HG03558 (cell line): ENCODE measurements at regions not wholly inside any gene's neighbourhood (a gene's known extent, or its start where the extent isn't known, plus 50 kb on each side); places are given as distances from the start of the nearest gene placed in this dataset.
"Not testable (repeated sequence)": the region's sequence is repeated elsewhere in the genome, so short reads cannot be mapped to it uniquely, and the experiment has no call there.

Experiments
- ATAC-seq: cut with Tn5 transposase; IDR thresholded peaks from one replicate; pipeline ENCODE4 v1.9.1; 2021; ENCODE audit warnings: moderate number of reproducible peaks; ENCODE audit not compliant: unreplicated experiment; ENCODE audit errors: extremely low read depth

GRCh38 chr3:106957029-106957428 lies 420.2 kb upstream of the CCDC54 start:
- ATAC-seq = no peak

- ATAC-seq = no peak
These were observed 414.2 kb upstream of the CCDC54 start for GRCh38 chr3:106962993-106963392.

- no peak for ATAC-seq
These were observed 413.8 kb upstream of the CCDC54 start for GRCh38 chr3:106963442-106963841.

GRCh38 chr3:106965307-106965706 lies 411.9 kb upstream of the CCDC54 start:
- ATAC-seq = no peak

DNA sequence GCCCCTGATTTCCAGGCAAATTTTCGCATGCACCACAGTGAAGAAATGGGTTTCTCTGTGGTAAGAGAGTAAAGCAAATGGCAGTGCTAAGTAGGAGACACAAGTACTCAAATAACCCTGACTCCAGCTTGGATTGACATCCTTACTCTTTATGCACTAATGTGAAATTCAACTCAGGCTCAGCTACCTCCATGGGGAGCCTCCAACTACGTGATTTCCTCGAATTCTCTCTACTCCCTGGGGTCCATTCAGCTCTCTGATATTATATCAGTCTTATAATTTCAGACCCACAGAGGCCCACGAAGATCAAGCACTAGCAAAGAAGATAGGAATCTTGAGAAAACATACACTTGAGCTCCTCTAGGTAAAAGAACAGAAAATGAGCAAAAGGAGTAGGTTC lies 407.6 kb upstream of the CCDC54 start:
- no peak for ATAC-seq

DNA sequence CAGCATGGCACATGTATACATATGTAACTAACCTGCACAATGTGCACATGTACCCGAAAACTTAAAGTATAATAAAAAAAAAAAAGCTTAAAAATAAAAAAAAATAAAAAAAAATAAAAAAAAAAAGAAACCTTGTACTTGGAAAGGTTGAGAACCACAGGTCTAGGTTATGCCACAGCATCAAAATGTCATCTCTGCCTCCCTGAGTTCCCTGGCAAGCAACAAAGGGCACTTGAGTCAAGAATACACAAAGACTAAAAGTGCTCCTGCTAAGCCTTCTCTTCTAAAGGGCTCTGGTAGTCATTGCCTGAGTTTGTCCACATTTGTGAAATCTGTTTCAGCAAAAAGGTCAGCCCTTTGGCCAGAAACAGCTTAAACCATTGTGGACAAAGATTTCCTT lies 395.8 kb upstream of the CCDC54 start:
- ATAC-seq = no peak

DNA sequence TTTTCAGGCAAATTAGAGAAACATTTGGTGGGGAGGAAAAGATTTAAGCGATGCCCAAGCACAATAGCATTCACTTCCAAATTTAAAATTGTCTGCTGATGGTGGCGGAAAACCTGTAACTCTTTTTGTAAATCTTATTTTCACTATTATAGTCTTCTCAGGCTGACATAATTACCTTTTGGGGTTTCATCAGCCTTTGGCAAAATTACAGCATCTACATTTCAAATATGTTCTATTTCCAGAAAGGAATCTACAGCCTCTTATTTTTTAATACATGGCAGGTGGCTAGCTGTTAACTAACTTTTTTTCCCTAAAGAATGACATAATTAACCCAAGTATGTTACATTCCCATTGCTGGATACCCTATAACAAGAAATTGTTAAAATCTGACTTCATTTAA lies 391.5 kb upstream of the CCDC54 start:
- ATAC-seq = no peak

- peak; percentile 41 for ATAC-seq
These were observed 378.2 kb upstream of the CCDC54 start for GRCh38 chr3:106998841-106999682.

DNA sequence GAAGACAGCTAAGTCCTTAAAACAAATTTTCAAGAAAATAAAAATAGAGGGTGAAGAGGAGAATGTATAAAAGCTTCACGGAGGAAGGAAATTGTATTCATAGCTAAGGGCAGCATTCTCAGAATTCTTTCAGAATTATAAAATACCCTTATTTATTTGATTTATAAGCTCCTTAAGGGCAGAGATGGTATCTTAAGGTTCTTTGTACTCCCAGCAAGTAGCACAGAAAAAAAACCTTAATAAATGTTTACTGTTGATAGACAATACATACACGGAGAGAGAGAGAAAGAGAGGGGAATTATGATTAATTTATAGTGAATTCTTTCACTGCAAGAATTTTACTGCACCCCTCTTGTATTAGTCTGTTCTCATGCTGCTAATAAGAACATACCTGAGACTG lies 375.6 kb upstream of the CCDC54 start:
- no peak for ATAC-seq

DNA sequence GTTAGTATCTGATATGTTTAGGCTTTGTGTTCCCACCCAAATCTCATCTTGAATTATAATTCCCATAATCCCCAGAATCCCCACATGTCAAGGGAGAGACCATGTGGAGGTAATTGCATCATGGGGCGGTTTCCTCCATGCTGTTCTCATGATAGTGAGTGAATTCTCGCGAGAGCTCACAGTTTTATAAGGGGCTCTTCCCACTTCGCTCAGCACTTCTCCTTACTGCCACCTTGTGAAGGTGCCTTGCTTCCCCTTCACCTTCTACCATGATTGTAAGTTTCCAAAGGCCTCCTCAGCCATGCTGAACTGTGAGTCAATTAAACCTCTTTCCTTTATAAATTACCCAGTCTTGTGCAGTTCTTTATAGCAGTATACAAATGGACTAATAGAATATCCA lies 371.9 kb upstream of the CCDC54 start:
- not testable (repeated sequence) for ATAC-seq

GRCh38 chr3:107008213-107008612 lies 369.0 kb upstream of the CCDC54 start:
- ATAC-seq = no peak

GRCh38 chr3:107013641-107014040 lies 363.6 kb upstream of the CCDC54 start:
- no peak for ATAC-seq

DNA sequence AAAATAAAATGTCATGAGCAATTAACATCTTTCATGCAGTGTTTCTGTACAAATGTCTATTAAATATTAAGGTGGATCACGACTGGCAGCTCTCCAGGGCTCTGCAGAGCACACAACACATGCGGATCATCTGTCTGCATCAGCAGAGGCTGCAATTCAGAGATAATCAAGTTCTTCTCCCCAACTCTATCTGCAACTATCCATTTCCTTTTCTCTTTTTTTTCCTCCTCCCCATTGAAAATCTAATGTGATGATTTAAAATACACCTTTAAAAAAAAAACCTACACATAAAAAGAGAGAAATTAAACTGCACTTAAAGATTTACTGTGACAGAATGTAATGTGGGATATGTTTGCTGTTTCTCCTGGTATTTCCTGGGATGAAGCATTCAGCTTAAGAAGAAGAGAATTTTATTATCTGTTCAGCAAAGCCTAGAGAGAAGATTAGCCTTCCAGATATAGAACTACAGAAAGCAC lies 352.6 kb upstream of the CCDC54 start:
- no peak for ATAC-seq

- no peak for ATAC-seq
These were observed 351.3 kb upstream of the CCDC54 start for GRCh38 chr3:107025961-107026360.

DNA sequence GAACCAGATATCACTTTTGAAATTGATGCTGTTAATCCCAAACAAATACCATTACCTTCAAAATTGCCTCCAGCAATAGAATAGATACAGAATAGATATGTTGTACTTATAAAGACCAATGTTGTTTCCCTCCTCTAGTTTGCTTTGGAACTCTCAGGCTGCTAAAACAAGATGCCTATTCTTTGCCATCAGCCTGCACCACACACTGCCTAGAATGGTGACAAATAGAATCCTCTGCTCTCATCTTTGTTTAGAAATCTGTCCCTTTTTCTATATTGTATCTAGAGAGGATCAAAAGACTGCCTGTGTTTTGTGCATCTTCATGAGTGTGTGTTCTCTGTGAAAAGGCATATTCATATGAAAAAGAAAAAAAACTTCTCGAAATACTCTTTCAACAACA lies 349.2 kb upstream of the CCDC54 start:
- ATAC-seq = no peak

- ATAC-seq = no peak
These were observed 348.6 kb upstream of the CCDC54 start for GRCh38 chr3:107028626-107029025.

DNA sequence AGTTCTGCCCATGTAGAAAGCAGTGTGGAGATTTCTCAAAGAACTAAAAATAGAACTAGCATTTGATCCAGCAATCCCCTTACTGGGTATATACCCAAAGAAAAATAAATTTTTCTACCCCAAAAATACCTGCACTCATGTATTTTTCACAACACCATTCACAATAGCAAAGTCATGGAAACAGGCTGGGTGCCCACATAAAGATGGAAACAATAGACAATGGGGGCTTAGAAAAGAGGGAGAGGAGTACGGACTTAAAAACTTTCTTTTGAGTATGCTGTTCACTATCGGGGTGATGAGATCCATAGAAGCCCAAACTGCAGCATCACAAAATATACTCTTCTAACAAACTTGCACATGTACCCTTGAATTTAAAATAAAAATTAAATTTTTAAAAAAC lies 345.1 kb upstream of the CCDC54 start:
- ATAC-seq = no peak

- no peak for ATAC-seq
These were observed 343.1 kb upstream of the CCDC54 start for GRCh38 chr3:107034142-107034541.

DNA sequence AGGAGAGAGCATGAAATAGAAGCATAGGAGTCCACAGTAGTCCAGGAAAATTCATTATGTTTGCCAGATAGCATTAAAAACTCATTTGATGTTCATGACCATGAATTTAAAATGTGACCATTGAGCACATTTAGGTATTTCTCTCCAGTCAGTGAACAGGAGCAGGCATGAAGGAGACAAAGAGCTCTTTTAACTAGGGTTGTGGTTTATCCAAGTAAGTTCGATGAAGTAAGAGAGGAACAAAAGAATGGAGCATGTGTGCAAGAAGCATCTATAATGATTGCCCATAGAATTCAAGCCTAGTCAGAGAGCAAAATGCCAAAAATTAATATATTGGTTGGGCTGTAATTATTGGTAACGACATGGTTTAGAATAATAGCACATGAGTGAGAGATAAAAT lies 342.1 kb upstream of the CCDC54 start:
- no peak for ATAC-seq

GRCh38 chr3:107044677-107045076 lies 332.6 kb upstream of the CCDC54 start:
- no peak for ATAC-seq

GRCh38 chr3:107045791-107046190 lies 331.4 kb upstream of the CCDC54 start:
- ATAC-seq = no peak
